ENCODE measurements at regions not wholly inside any gene's neighbourhood (a gene's known extent, or its start where the extent isn't known, plus 50 kb on each side); places are given as distances from the start of the nearest gene placed in this dataset.

DNA sequence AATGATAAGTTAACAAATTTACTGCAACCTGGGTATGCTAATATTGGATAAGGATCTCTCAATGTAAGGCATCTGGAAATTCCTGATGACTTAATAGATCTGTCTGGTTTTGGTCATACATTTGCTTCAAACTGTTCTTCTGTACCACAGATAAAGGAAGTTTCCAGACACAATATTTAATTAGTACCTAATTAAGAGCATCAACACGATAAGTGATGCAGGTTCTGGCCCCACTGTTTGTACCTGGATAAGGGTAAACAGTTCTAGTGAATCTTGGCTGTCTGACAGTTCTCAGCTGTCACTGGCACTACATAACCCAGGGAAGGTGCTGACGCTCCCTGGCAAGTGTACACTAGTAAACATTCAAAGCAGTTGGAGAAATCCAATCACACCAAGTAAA lies 165.6 kb downstream of the MZT1 start:
- H3K79me2 ChIP-seq (ENCODE audit: low read length): no peaks in the 10 kb centered on the region
- intact Hi-C loops (cut with micrococcal nuclease): loop anchor here (10.0 kb wide), 1 partner anchor 133 kb away; no protein-coding TSS in a partner anchor
- no peaks in the 10 kb centered on the region for H3K36me3 ChIP-seq (ENCODE audit: low read depth, low read length)
- no peak overlapping the region for H3K4me3 ChIP-seq (ENCODE audit: low read length)
- H3K27me3 ChIP-seq (ENCODE audit: low read length): no peaks in the 10 kb centered on the region
- TF ChIP-seq EZH2 (IDR thresholded peaks at IDR 0.05; ENCODE audit: low read length, unreplicated experiment) (no peak), CTCF (conservative IDR thresholded peaks at IDR 0.05; ENCODE audit: low read depth, low read length) (no peak), EZH2phosphoT487 (IDR thresholded peaks at IDR 0.05; ENCODE audit: borderline replicate concordance, low read length) (no peak)
- H2AFZ ChIP-seq (ENCODE audit: low read length): no peak overlapping the region
- no peaks in the 10 kb centered on the region for H3K9me2 ChIP-seq (replicated peaks; ENCODE audit: low read length)
- H3K4me2 ChIP-seq (ENCODE audit: low read length): no peak overlapping the region
- CTCF ChIA-PET: no interaction called here
- H3F3A ChIP-seq (ENCODE audit: low read length, unreplicated experiment): no peaks in the 10 kb centered on the region
- no peak overlapping the region for H3K27ac ChIP-seq (ENCODE audit: low read length)
- no peak overlapping the region for H3K9ac ChIP-seq (ENCODE audit: low read length)
- no peak for DNase-seq
- no peaks in the 10 kb centered on the region for H3K9me3 ChIP-seq (ENCODE audit: low read length)
- ATAC-seq: no peak
- no peaks in the 10 kb centered on the region for H3K4me1 ChIP-seq (ENCODE audit: insufficient read depth, low read length)
- no TSS peak for BruUV-seq (replicated peaks)
- POLR2A ChIA-PET (ENCODE audit: unreplicated experiment): no interaction called here
- no peaks in the 10 kb centered on the region for H4K20me1 ChIP-seq (ENCODE audit: low read length)

DNA sequence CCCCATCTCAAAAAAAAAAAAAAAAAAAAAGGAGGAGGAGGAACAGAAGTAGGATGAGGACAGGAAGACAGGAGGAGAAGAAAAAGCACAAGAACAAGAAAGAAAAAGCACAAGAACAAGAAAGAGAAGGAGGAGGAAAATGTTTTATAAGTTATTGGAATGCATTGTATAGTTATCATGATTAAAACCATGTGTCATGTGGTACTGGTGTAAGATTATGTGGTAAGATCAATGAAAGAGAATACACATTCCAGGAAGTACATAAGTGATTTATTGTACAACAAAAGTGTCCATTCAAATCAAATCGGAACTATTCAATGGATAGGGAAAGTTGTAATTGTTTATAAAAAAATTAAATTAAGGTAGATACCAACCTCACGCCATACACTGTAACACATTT lies 167.7 kb downstream of the MZT1 start:
- Histone ChIP-seq H3K9me3 (ENCODE audit: low read length) (no peaks in the 10 kb centered on the region), H3K36me3 (ENCODE audit: low read depth, low read length) (no peaks in the 10 kb centered on the region), H3K4me3 (ENCODE audit: low read length) (no peak overlapping the region), H3K79me2 (ENCODE audit: low read length) (no peaks in the 10 kb centered on the region), H3K27me3 (ENCODE audit: low read length) (no peaks in the 10 kb centered on the region), H3K4me2 (ENCODE audit: low read length) (no peak overlapping the region), H3K27ac (ENCODE audit: low read length) (no peak overlapping the region), H3K9me2 (replicated peaks; ENCODE audit: low read length) (no peaks in the 10 kb centered on the region), H3F3A (ENCODE audit: low read length, unreplicated experiment) (no peaks in the 10 kb centered on the region), H3K4me1 (ENCODE audit: insufficient read depth, low read length) (no peaks in the 10 kb centered on the region), H2AFZ (ENCODE audit: low read length) (no peak overlapping the region), H3K9ac (ENCODE audit: low read length) (no peak overlapping the region), H4K20me1 (ENCODE audit: low read length) (no peaks in the 10 kb centered on the region)
- no peak for DNase-seq
- ATAC-seq: no peak
- CTCF ChIA-PET: no interaction called here
- no TSS peak for BruUV-seq (replicated peaks)
- POLR2A ChIA-PET (ENCODE audit: unreplicated experiment): no interaction called here
- no peak for TF ChIP-seq EZH2 (IDR thresholded peaks at IDR 0.05; ENCODE audit: low read length, unreplicated experiment)
- TF ChIP-seq CTCF (conservative IDR thresholded peaks at IDR 0.05; ENCODE audit: low read depth, low read length): no peak
- TF ChIP-seq EZH2phosphoT487 (IDR thresholded peaks at IDR 0.05; ENCODE audit: borderline replicate concordance, low read length): no peak
- intact Hi-C loops (cut with micrococcal nuclease): loop anchor here (10.0 kb wide), 1 partner anchor 135 kb away; no protein-coding TSS in a partner anchor

- no TSS peak for BruUV-seq (replicated peaks)
- H3K36me3 ChIP-seq (ENCODE audit: low read depth, low read length): no peaks in the 10 kb centered on the region
- H3K27me3 ChIP-seq (ENCODE audit: low read length): no peaks in the 10 kb centered on the region
- H3K79me2 ChIP-seq (ENCODE audit: low read length): no peaks in the 10 kb centered on the region
- CTCF ChIA-PET: no interaction called here
- H2AFZ ChIP-seq (ENCODE audit: low read length): no peak overlapping the region
- POLR2A ChIA-PET (ENCODE audit: unreplicated experiment): no interaction called here
- no peak overlapping the region for H3K4me3 ChIP-seq (ENCODE audit: low read length)
- H3K9me2 ChIP-seq (replicated peaks; ENCODE audit: low read length): no peaks in the 10 kb centered on the region
- no peaks in the 10 kb centered on the region for H4K20me1 ChIP-seq (ENCODE audit: low read length)
- no peaks in the 10 kb centered on the region for H3F3A ChIP-seq (ENCODE audit: low read length, unreplicated experiment)
- TF ChIP-seq EZH2 (IDR thresholded peaks at IDR 0.05; ENCODE audit: low read length, unreplicated experiment) (no peak), CTCF (conservative IDR thresholded peaks at IDR 0.05; ENCODE audit: low read depth, low read length) (no peak), EZH2phosphoT487 (IDR thresholded peaks at IDR 0.05; ENCODE audit: borderline replicate concordance, low read length) (no peak)
- ATAC-seq (no peak), DNase-seq (no peak)
- no peak overlapping the region for H3K9ac ChIP-seq (ENCODE audit: low read length)
- no peaks in the 10 kb centered on the region for H3K4me1 ChIP-seq (ENCODE audit: insufficient read depth, low read length)
- no peaks in the 10 kb centered on the region for H3K9me3 ChIP-seq (ENCODE audit: low read length)
- intact Hi-C loops (cut with micrococcal nuclease): no loop called here
- no peak overlapping the region for H3K4me2 ChIP-seq (ENCODE audit: low read length)
- H3K27ac ChIP-seq (ENCODE audit: low read length): no peak overlapping the region
Observed at GRCh38 chr13:72556945-72557344, 170.5 kb downstream of the MZT1 start.
